DOHH2 (cell line): ENCODE measurements at regions not wholly inside any gene's neighbourhood (a gene's known extent, or its start where the extent isn't known, plus 50 kb on each side); places are given as distances from the start of the nearest gene placed in this dataset.

ENCODE experiments used
- CTCF ChIP-seq: fragments of 200-600 bp; sonication (generic); IDR thresholded peaks from one replicate; pipeline ENCODE4 v1.5.1; 2014; ENCODE audit warnings: antibody characterized with exemption, mild to moderate bottlenecking, low read depth, low read length; ENCODE audit not compliant: poor library complexity, severe bottlenecking
- EZH2phosphoT487 ChIP-seq: fragments of 200-600 bp; sonication (generic); IDR thresholded peaks from 2 replicates; pipeline ENCODE4 v1.6.1; 2017; ENCODE audit warnings: borderline replicate concordance, mild to moderate bottlenecking, antibody characterized with exemption, low read length, moderate library complexity, mixed read lengths

- TF ChIP-seq CTCF (no peak), EZH2phosphoT487 (no peak)
These were observed 346.6 kb downstream of the RSL24D1 start for GRCh38 chr15:54850101-54850500.
